Thyroid gland (tissue), 4 donors: ENCODE measurements at regions not wholly inside any gene's neighbourhood (a gene's known extent, or its start where the extent isn't known, plus 50 kb on each side); places are given as distances from the start of the nearest gene placed in this dataset.

Experiments
- POLR2A ChIP-seq, 2 donors: fragments of 450-650 bp; IDR thresholded peaks; one replicate each; pipeline ENCODE4 v1.6.1; 2017; ENCODE audit warnings: antibody characterized with exemption in 2 of 2, mild to moderate bottlenecking in 2 of 2, moderate library complexity in 1 of 2
- TF ChIP-seq, protein P1 (sequence below), 6 experiments: fragments of 200-600 bp in 3 of 6; fragments of 450-650 bp in 3 of 6; sonication (generic) in 3 of 6; IDR thresholded peaks; one replicate each; pipeline ENCODE4 v1.5.1; 2016 to 2019; ENCODE audit warnings: antibody characterized with exemption in 6 of 6, mild to moderate bottlenecking in 2 of 6, inconsistent platforms in 1 of 6, moderate library complexity in 1 of 6

DNA sequence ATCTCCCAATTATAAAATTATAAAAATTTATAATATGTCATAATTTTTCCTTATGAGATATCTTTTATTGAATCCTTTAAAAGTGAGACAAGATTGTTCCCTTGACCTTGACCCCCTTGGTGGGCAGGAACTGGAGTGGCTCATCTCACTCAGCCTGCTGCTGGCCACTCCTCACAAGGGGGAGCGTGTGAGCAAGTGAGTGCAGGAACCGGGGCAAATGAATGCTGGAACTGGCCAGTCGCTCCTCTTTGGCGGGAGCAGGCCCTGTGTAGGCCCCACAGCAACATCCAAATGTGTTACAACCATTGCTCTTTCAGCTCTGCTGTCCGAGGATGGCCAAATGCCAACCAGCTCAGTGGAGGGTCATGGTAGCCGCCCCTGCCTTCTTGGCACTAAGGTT, 178.8 kb downstream of the ETNK1 start:
- TF ChIP-seq, protein P1, sequence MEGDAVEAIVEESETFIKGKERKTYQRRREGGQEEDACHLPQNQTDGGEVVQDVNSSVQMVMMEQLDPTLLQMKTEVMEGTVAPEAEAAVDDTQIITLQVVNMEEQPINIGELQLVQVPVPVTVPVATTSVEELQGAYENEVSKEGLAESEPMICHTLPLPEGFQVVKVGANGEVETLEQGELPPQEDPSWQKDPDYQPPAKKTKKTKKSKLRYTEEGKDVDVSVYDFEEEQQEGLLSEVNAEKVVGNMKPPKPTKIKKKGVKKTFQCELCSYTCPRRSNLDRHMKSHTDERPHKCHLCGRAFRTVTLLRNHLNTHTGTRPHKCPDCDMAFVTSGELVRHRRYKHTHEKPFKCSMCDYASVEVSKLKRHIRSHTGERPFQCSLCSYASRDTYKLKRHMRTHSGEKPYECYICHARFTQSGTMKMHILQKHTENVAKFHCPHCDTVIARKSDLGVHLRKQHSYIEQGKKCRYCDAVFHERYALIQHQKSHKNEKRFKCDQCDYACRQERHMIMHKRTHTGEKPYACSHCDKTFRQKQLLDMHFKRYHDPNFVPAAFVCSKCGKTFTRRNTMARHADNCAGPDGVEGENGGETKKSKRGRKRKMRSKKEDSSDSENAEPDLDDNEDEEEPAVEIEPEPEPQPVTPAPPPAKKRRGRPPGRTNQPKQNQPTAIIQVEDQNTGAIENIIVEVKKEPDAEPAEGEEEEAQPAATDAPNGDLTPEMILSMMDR (IDR thresholded peaks at IDR 0.05), result no peak
- no peak for TF ChIP-seq POLR2A (IDR thresholded peaks at IDR 0.05)
